Vagina (tissue), 2 donors: ENCODE measurements at regions not wholly inside any gene's neighbourhood (a gene's known extent, or its start where the extent isn't known, plus 50 kb on each side); places are given as distances from the start of the nearest gene placed in this dataset.

ENCODE experiments used
- POLR2A ChIP-seq, 2 donors: fragments of 450-650 bp; IDR thresholded peaks; one replicate each; pipeline ENCODE4 v1.6.1; 2017; ENCODE audit warnings: antibody characterized with exemption in 2 of 2, mild to moderate bottlenecking in 2 of 2, moderate library complexity in 2 of 2
- POLR2AphosphoS5 ChIP-seq, 2 donors: sonication (generic); formaldehyde crosslinking; IDR thresholded peaks; one replicate each; pipeline ENCODE4 v1.9.0; 2017; ENCODE audit warnings: antibody characterized with exemption in 2 of 2, mild to moderate bottlenecking in 2 of 2, low read depth in 1 of 2; ENCODE audit not compliant: insufficient read depth in 1 of 2
- TF ChIP-seq, protein P1 (sequence below), 3 experiments: fragments of 450-650 bp in 2 of 3; fragments of 200-600 bp in 1 of 3; sonication (generic) in 1 of 3; IDR thresholded peaks; one replicate each; pipeline ENCODE4 v1.5.1; 2017 to 2019; ENCODE audit warnings: antibody characterized with exemption in 3 of 3, mild to moderate bottlenecking in 2 of 3, moderate library complexity in 2 of 3

DNA sequence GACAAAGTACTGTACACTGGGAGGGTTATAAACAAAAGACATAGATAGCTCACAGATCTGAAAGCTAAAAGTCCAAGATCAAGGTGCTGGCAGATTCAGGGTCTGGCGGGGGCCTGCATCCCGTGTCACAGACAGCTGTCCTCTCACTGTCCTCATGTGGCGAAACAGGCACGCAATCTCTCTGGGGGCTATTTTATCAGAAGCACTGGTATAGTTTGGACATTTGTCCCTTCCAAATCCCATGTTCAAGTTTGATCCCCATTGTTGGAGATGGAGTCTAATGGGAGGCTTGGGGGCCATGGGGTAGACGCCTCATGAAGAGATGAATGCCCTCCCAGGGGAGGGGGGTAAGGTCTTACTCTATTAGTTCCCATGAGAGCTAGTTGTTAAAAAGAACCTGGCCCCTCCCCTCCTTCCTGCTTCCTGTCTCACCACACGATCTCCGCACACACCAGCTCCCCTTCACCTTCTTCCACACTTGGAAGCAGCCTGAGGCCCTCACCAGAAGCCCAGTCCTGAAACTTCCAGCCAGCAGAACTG, 72.5 kb upstream of the UCN3 start:
- TF ChIP-seq POLR2AphosphoS5 (IDR thresholded peaks at IDR 0.05; ENCODE audit: insufficient read depth in 1 of 2, low read depth in 1 of 2): no peak
- TF ChIP-seq, protein P1, sequence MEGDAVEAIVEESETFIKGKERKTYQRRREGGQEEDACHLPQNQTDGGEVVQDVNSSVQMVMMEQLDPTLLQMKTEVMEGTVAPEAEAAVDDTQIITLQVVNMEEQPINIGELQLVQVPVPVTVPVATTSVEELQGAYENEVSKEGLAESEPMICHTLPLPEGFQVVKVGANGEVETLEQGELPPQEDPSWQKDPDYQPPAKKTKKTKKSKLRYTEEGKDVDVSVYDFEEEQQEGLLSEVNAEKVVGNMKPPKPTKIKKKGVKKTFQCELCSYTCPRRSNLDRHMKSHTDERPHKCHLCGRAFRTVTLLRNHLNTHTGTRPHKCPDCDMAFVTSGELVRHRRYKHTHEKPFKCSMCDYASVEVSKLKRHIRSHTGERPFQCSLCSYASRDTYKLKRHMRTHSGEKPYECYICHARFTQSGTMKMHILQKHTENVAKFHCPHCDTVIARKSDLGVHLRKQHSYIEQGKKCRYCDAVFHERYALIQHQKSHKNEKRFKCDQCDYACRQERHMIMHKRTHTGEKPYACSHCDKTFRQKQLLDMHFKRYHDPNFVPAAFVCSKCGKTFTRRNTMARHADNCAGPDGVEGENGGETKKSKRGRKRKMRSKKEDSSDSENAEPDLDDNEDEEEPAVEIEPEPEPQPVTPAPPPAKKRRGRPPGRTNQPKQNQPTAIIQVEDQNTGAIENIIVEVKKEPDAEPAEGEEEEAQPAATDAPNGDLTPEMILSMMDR (IDR thresholded peaks at IDR 0.05): no peak
- no peak for TF ChIP-seq POLR2A (IDR thresholded peaks at IDR 0.05)
